GM04503 (cell line): ENCODE measurements at regions not wholly inside any gene's neighbourhood (a gene's known extent, or its start where the extent isn't known, plus 50 kb on each side); places are given as distances from the start of the nearest gene placed in this dataset.

ENCODE experiments used
- DNase-seq: peaks from one replicate; pipeline ENCODE4 v3.0.0-alpha.2; 2012; ENCODE audit warnings: low read depth

DNA sequence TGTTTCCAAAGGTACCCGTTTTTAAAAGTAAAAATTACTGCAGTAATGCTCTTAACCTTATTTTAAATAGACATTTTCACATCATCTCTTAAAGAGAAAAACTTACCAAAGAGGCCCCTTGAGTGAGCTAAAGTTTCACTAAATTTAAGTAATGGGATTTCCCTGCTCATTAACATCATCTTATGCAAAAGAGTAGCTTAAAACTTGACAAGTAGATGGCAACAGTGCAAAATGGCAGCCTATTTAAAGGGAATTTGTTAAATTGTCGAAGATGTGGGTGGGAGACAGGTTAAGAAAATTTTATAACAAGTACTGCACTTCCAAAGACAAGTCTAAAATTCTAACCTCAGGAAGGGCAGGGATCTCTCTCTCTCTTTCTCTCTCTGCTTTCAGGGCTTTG, 271.7 kb upstream of the LDB2 start:
- no peak for DNase-seq

DNA sequence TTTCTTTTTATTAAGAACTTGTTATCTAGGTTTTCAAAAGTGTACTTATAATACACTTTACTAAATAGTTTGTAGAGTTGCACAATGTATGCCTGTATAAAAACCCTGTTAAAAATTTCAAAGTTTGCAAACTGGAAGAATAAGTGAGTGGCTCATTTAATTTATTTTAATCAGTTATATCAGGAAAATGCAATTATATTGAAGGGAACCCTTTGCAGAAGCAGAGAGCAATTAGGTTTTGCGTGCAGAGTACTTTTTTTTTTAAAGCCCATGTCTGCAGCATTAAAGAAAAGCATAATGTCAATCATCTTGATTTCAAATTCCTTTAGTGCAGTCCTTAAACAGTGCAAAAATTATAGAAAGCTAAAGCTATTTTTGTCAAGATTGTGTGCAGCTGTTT, 271.3 kb upstream of the LDB2 start:
- no peak for DNase-seq

DNA sequence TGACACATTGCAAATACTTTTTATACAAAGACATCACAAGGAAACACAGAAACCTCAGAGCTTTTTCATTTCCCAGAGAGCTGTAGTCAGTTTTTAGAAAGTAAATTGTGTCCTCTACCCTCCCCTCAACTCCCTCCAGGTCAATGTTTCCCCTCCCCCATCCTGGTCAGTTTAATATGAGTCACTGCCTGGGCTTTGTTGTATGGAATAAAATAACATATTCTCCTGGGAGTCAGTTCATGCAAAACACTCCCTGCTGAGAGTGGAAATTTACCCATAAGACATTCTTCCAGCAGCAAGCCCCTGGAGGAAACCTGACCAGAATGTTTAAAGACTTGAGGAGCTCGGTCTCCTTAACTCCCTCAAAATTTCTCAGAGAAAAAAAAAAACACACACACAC, 270.1 kb upstream of the LDB2 start:
- DNase-seq, result no peak

DNA sequence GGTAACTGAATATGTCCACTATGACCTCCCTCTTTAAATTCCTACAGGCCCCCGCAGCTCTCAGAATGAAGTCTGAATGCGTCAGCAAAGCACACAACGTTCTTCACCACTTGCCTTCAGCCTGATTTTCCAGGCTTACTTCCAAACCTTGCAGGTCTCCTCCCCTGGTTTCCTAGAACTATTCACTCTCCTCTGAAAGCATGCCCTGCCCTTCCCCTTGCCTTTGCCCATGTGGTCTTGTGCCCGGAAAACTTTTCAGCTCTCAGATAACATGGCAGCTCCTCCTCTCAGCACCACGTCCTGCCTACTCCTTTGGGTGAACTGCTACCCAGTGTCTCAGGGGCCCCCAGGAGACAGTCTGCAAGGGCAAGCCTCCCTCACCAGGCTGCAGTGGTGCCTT, 268.5 kb upstream of the LDB2 start:
- no peak for DNase-seq

- peak; percentile 62 for DNase-seq
Measured at GRCh38 chr4:17165286-17165685, 266.8 kb upstream of the LDB2 start.

- no peak for DNase-seq
Measured at GRCh38 chr4:17164666-17165065, 266.2 kb upstream of the LDB2 start.

DNA sequence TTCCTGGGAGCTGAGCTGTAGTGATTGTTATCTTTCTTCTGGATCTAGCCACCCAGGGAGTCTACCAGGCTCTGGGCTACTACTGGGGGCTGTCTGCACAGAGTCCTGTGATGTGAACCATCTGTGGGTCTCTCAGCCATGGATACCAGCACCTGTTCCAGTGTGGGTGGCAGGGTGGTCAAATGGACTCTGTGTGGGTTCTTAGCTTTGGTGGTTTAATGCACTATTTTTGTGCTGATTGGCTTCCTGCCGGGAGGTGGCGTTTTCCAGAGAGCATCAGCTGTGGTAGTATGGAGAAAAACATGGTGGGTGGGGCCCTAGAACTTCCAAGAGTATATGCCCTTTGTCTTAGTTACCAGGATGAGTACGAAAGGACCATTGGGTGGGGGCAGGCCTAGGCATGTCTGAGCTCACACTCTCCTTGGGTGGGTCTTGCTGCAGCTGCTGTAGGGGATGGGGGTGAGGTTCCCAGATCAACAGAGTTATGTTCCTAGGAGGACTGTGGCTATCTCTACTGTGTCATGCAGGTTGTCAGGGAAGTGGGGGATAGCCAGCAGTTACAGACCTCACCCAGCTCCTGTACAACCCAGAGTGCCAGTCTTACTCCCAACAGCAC, 264.8 kb upstream of the LDB2 start:
- DNase-seq, result no peak

DNA sequence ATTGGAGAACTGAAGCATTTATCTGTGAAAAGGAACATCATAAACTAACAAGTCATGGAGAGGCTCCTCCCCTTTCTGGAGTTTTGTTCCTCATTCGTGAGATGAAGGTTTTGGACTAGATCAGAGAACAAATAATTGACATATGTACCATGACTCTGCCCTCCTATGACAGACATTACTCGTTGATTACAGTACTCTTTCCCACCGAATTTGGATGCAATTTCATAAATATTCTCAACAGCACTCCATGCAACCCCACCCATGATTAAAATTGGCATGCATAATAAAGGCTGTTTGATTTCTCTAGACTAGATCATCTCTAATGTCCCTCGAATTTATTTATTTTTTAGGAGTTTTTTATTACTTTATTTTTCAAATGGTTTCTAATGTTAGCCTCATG, 258.9 kb upstream of the LDB2 start:
- DNase-seq, result no peak

- no peak for DNase-seq
Measured at GRCh38 chr4:17155486-17155885, 257.0 kb upstream of the LDB2 start.

DNA sequence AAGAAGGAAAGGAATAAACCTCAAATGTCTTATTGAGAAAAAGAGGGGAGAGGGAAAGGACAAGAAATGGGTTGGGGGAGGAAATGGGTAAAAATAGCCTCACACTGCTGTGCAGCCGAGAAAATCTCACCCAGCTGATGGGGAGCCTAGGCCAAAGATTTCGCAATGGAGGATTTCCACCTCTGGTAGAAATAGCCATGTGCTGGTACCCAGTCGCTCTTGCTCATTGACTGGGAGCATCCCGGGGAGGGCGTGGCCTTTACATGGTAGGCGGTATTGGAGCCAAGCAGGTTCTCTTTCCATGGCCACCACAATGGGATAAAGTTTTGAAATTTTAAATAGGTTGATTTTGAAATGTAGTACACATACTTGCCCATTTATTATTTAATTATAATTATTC, 255.1 kb upstream of the LDB2 start:
- no peak for DNase-seq

- no peak for DNase-seq
Measured at GRCh38 chr4:17152941-17153540, 254.6 kb upstream of the LDB2 start.

DNA sequence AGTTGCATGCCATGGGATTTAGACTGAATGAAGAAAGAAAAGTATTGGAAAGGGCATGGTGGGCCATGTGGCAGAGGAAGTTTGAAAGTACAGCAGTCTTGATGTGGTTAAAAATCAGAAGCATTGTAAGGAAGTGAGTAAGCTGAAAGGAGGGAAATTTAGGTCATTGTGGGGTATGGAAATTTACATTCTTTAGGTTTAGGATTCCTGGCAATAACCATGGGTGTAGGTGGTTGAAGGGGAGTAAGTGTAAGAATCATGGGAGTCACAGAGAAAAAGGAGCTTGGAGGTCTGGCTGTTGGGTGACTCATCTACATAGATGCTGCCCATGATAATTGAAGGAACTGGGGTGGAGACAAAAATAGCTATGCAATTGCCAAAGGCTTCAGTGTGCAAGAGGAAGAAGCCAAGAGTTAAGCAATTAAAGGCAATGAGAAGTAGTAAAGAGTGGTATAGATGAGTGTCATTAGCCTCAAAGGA, 243.8 kb upstream of the LDB2 start:
- peak; percentile 85 for DNase-seq

GRCh38 chr4:17138847-17139246, 240.4 kb upstream of the LDB2 start:
- no peak for DNase-seq

DNA sequence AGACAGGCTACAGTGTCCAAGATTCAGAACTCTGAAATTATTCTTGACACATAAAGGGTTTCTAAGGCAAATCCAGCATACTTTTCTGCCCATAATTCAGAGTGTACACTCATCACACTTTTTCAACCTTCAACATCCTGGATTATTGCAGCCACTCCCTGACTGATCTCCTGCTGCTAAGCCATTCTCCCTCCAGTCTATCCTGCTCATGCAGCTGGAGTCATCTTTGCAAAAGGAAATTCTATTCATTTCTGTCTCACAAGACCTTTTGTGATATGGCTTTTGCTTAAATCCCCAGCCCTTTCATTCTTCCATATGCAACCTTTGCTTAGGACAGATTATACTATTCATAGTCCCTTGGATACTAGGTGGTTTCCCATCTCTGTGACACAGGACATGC, 236.1 kb upstream of the LDB2 start:
- DNase-seq, result no peak

- DNase-seq, result no peak
Measured at GRCh38 chr4:17134100-17134499, 235.7 kb upstream of the LDB2 start.

GRCh38 chr4:17132226-17132625, 233.8 kb upstream of the LDB2 start:
- no peak for DNase-seq

DNA sequence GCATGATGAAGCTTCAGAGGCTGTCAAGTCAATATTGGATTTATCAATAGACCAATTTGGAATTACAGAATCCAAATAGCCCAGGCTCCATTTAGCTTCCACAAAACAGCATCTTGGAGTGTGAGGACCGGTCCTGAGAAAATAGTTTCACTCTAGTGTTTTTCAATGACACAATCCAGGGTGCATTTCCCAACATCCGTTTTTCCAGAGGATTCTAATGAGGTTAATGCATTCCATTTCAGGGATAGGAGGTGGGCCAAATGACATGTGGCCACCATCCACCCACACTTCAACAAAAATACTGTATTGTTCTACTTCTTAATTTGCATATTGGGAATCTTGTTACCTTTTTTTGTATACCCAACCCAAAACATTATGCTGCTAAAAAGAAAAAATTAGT, 229.8 kb upstream of the LDB2 start:
- peak; percentile 58 for DNase-seq

GRCh38 chr4:17126321-17126966, 228.0 kb upstream of the LDB2 start:
- DNase-seq, result no peak

- DNase-seq, result no peak
Measured at GRCh38 chr4:17124767-17125166, 226.3 kb upstream of the LDB2 start.

GRCh38 chr4:17120761-17121160, 222.3 kb upstream of the LDB2 start:
- DNase-seq, result no peak

DNA sequence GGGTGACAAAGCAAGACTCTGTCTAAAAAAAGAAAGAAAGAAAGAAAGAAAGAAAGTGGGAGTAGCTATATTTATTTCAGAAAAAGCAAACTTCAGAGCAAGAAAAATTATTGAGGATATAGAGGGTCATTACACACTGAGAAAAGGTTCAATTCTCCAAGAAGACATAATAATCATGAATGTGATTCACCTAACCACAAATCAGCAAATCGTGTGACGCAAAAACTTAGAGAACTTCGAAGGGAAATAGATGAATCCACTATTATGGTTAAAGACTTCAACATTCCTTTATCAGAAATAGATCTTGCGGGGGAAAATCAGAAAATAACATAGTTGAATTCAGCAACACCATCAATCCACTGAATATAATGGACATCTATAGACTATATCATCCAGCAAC, 219.3 kb upstream of the LDB2 start:
- DNase-seq, result no peak

DNA sequence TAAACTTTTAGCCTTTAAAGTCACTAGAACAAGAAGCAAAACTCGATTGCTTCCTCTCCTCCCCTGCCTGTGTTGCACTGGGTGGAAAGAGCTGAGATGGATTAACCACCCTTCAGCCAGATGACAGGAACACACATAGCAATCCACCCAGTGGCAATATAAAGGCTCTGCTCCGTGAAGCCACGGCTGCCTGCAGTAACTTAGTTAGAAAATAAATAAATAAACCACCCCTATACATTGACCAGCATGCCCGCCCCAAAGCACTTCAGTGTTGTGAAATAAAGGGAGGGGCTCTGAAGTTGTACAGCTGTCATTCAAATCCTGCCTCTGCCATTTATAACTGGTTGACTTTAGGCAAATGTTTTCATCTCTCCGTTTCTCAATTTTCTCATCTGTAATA, 217.1 kb upstream of the LDB2 start:
- DNase-seq, result no peak

GRCh38 chr4:17112292-17112659, 213.8 kb upstream of the LDB2 start:
- DNase-seq, result no peak

DNA sequence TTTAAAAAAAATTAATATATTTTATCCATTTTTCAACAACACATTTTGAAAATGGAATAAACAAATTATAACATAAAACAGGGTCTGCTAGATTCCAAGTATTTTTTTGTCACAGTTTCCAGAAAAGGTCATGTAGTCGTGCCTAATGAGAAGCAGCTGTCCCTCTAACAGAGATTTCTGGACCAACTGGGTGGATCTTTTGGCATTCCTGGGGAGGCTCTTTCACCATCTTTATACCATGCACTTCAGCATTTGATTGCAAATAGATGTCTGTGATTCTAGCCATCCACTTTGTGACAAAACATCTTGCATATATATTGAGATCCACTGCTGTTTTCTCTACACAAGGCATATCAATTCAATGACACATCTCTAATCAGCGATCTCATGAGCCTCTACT, 210.7 kb upstream of the LDB2 start:
- no peak for DNase-seq
